ENCODE measurements at regions not wholly inside any gene's neighbourhood (a gene's known extent, or its start where the extent isn't known, plus 50 kb on each side); places are given as distances from the start of the nearest gene placed in this dataset.

- H3K36me3 ChIP-seq (ENCODE audit: control insufficient read depth in 2 of 4, insufficient read depth in 4 of 4, low read length in 3 of 4) = no peaks in the 10 kb centered on the region
- FAIRE-seq = no peak
- no peak overlapping the region for H2AFZ ChIP-seq (ENCODE audit: low read length)
- no peak overlapping the region for H3K18ac ChIP-seq (ENCODE audit: extremely low read depth, low read length)
- no peaks in the 10 kb centered on the region for H3K79me2 ChIP-seq (ENCODE audit: control insufficient read depth in 1 of 2, insufficient read depth in 2 of 2, low read length in 2 of 2)
- H3K23ac ChIP-seq (ENCODE audit: insufficient read length) = no peak overlapping the region
- no peak overlapping the region for H4K91ac ChIP-seq (replicated peaks; ENCODE audit: insufficient read length, low read length)
- H2BK12ac ChIP-seq (ENCODE audit: low read depth, low read length) = no peak overlapping the region
- H4K8ac ChIP-seq (ENCODE audit: extremely low read depth, insufficient read depth, low read length) = no peak overlapping the region
- H3K9me3 ChIP-seq (ENCODE audit: insufficient read depth in 2 of 2, low read depth in 1 of 2, low read length in 1 of 2) = no peaks in the 10 kb centered on the region
- no peak overlapping the region for H2AK5ac ChIP-seq (ENCODE audit: low read depth, low read length)
- H2BK120ac ChIP-seq (replicated peaks; ENCODE audit: low read depth, low read length) = no peak overlapping the region
- H3K14ac ChIP-seq (ENCODE audit: insufficient read length) = no peak overlapping the region
- no peak for TF ChIP-seq KDM1A (IDR thresholded peaks at IDR 0.05; ENCODE audit: borderline replicate concordance, low read length)
- no peak for TF ChIP-seq YY1 (IDR thresholded peaks at IDR 0.05; ENCODE audit: low read depth, low read length)
- H3K4ac ChIP-seq (replicated peaks; ENCODE audit: insufficient read length, low read depth, low read length) = no peak overlapping the region
- ChIA-PET CTCF (ENCODE audit: partially characterized antibody) (interaction anchor here (0.6 to 1.1 kb wide), 3 partner anchors 12 to 659 kb away, joined by 3 to 4 read pairs (median 3); no protein-coding TSS in a partner anchor), POLR2A (ENCODE audit: partially characterized antibody) (no interaction called here)
- H2BK20ac ChIP-seq (ENCODE audit: low read length) = no peak overlapping the region
- no peak overlapping the region for H3K4me3 ChIP-seq (ENCODE audit: extremely low read depth in 1 of 4, insufficient read depth in 2 of 4, low read depth in 3 of 4, low read length in 4 of 4)
- no peaks in the 10 kb centered on the region for H3K27me3 ChIP-seq (replicated peaks in 1 of 4; ENCODE audit: control insufficient read depth in 3 of 4, extremely low read depth in 1 of 4, insufficient read depth in 3 of 4, low read length in 3 of 4)
- no peaks in the 10 kb centered on the region for H3K4me1 ChIP-seq (replicated peaks in 1 of 4; ENCODE audit: control insufficient read depth in 3 of 4, insufficient read depth in 4 of 4, low read length in 3 of 4)
- no peak overlapping the region for H3K4me2 ChIP-seq (ENCODE audit: insufficient read depth in 1 of 2, low read depth in 2 of 2, low read length in 2 of 2)
- 84% methylated on average over 3 of the region's 3 CpGs; no CpG with 5 or more reads in 1 of the 2 experiments for WGBS, 2 experiments (ENCODE audit: extremely low coverage in 1 of 2, insufficient coverage in 1 of 2, insufficient read length in 1 of 2, insufficient replicate concordance in 2 of 2, low coverage in 1 of 2, low lambda C conversion rate in 2 of 2, missing lambda C conversion rate in 1 of 2)
- no peak overlapping the region for H4K5ac ChIP-seq (ENCODE audit: insufficient read length, low read depth, low read length)
- H4K20me1 ChIP-seq (replicated peaks in 1 of 2; ENCODE audit: control insufficient read depth in 1 of 2, insufficient read depth in 2 of 2, low read length in 2 of 2) = no peaks in the 10 kb centered on the region
- no peaks in the 10 kb centered on the region for H3K23me2 ChIP-seq (ENCODE audit: low read depth, low read length)
- H3K27ac ChIP-seq (ENCODE audit: low read depth, low read length) = no peak overlapping the region
- H3K56ac ChIP-seq (replicated peaks; ENCODE audit: insufficient read length, low read depth, low read length) = no peak overlapping the region
- H3K9ac ChIP-seq (replicated peaks in 1 of 4; ENCODE audit: extremely low read depth in 1 of 4, low read depth in 3 of 4, low read length in 3 of 4) = no peak overlapping the region
- no peak overlapping the region for H2BK15ac ChIP-seq (ENCODE audit: low read length)
- no peak overlapping the region for H2BK5ac ChIP-seq (ENCODE audit: low read depth, low read length)
- H3K79me1 ChIP-seq (ENCODE audit: low read depth, low read length) = no peaks in the 10 kb centered on the region
- no peak for DNase-seq (ENCODE audit: low read depth in 1 of 2, low spot score in 2 of 2)
Observed at GRCh38 chr5:57681942-57682341, 199.3 kb upstream of the ACTBL2 start.

Data from H1 (cell line).